ENCODE measurements at regions not wholly inside any gene's neighbourhood (a gene's known extent, or its start where the extent isn't known, plus 50 kb on each side); places are given as distances from the start of the nearest gene placed in this dataset.
"Not testable (repeated sequence)": the region's sequence is repeated elsewhere in the genome, so short reads cannot be mapped to it uniquely, and the experiment has no call there.

- DNase-seq, result no peak
These were observed 50.5 kb upstream of the ADGRG2 start for GRCh38 chrX:19172741-19173140.

DNA sequence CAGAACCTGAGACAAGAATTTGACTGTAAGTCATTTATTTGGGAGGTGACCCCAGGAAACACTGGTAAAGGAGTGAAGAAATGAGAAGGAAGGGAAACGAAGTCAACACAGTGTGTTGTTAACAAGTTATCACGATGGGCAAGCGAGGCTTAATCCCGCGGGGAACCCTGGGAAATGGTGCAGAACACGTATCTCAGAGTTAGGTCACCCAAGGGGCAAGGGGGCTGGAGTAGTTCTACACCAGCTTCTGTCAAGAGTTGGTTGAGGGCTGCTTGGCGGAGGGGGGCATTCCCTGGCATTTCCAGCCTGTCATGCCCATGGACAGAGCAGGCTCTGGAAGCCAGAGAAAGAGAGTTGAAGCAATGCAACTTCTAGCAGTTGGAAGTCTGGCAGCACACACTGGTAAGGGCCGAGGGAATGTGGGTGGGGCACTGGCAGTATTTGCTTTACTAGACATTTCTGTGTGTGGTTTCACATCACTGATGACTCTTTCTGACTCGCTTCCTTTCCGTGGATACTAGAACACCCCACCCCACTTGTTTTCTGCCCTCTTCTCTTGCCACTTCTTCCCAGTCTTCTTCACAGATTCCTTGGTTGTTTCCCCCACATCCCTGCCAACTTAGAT is 52.2 kb upstream of the ADGRG2 start:
- peak; percentile 14 for DNase-seq

DNA sequence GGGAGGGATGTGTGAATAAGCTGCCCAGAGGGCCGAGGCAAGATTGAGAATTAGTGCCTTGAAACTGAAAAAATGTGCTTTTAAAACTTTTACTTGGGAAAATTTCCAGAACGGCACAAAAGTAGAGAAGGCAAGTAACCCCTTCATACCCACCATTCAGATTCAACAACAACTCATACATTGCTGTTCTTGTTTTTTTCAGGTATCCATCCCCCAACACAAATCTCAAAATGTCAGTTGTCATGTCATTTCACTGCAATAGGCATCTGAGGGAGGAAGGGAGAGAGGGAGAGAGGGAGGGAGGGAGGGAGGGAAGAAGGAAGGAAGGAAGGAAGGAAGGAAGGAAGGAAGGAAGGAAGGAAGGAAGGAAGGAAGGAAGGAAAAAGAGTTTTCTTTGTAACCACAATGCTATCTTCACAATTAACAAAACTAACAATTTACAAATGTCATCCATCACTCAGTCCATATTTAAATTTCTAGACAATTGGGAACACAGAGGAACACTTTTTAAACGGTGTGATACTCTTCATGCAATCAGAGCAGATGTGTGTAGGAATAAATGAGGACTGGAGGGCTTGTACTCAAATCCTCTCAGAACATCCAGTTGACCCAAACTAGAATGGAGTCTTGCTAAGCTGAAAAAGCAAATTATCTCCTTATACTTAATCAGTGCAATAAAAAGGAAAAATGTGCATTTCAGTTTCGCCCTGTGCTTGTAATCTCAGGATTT is 54.8 kb upstream of the ADGRG2 start:
- DNase-seq, result no peak

DNA sequence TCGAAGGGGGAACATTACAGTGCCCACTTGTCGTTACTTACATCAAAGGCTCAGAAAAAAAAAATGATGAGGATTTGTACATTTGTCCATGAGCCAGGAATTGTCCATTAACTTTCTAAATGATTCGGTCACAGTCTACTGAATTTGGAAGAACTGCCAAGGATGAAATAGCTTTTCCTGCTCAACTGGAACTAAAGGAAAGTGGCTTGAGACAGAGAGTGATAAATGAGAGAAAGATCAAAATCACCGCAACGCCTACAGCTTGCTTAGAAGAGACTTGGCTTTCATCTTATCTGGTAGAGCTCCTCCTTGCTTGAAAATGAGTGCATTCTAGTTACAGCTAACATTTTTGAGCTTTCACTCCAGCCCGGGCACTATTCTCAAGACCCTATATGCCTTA is 55.5 kb upstream of the ADGRG2 start:
- DNase-seq, result no peak

GRCh38 chrX:19178402-19178801 is 56.1 kb upstream of the ADGRG2 start:
- no peak for DNase-seq

DNA sequence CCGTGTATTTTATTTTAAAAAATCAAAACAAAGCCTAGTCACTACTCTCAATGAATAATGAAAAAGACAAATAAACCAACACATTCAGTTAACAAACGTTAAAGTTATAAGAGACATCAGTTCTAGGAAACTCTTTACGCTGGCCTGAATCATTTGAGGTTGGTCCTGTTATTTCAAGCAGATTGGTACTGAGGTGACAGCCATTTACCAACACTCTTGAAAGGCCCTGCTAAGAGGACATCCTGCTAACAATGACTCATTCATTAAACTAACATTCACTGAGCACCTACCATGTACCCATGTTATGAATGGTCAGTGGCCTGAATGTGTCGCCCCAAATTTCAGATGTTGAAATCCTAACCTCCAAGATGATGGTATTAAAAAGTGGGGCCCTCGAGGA is 57.1 kb upstream of the ADGRG2 start:
- DNase-seq, result no peak

DNA sequence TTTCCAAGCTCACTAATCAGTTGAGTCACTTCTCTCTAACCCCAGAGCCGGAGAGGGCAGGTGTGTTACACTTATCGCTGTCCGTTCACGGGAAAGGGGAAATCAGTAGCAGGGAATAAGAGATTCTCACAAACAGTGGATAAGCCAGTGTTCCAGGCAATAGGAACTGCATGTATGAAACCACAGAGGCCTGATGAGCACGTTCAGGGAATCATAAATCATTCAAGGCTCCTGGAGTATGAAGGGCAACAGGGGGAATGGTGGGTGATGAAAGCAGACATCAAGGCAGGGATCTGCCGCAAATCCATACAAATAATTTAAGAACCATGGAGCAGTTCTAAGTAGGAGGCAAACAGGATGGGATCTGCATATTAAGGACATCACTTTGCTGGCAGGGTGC is 59.1 kb upstream of the ADGRG2 start:
- DNase-seq, result no peak

- DNase-seq, result no peak
These were observed 60.5 kb upstream of the ADGRG2 start for GRCh38 chrX:19182785-19183184.

GRCh38 chrX:19183761-19184477 is 61.7 kb upstream of the ADGRG2 start:
- no peak for DNase-seq

DNA sequence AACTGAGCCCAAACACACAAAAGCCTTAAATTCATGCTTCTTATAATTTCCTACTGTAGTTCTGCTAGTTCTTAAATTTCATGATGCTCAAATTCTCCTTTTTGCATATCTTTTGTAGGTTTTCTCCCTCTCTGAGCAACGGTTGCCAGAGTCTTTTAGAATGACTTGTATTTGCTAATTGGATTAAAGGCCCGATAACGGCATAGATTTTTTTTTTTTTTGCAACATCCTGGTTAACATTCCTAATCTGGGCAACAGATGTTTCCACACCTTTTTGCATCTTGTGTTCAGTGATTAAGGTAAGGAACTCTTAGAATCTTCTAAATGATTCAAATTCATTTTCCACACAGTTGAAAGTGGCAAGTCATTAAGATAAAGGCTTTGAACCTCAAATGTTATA is 66.3 kb upstream of the ADGRG2 start:
- DNase-seq, result no peak

- no peak for DNase-seq
These were observed 68.6 kb upstream of the ADGRG2 start for GRCh38 chrX:19190902-19191301.

GRCh38 chrX:19193565-19193964 is 71.3 kb upstream of the ADGRG2 start:
- DNase-seq, result no peak

DNA sequence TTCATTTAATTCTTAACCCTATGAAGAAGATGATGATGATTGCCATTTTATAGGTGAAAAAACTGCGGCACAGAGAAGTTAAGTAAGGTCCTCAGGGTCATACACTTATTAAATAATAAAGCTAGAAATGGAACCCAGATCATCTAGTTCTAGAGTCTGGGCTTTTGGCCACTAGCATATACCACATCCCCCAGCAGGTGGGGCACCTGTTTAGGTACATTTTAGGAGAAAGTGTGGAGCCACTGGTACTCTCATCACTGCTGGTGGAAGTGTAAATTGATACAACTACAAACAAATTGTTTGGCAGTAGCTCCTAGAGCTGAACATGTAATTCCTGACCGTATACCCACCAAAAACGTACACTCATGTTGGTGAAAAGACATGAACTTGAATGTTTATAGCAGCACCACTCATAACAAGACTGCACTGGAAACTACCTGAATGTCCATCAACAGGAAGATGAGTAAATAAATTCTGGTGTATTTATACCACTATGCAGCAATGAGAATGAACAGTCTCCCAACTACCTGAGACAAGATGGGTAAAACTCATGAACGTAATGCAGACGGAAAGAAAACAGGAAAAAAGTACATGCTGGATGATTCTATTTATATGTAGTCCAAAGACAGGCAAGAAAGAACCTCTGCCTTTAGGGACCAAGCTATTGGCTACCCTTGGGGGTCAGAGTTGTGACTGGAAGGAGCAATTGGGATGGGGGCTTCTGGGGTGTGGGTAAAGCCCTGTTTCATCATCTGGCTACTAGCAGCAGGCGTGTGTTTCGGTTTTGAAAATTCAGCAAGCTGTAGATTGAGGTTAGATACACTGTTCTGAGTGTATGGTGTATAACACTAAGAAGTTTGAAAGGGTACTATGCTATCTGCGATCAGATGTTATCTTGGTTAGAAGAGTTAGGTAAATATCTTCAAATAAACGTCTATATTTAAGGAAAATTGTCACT is 72.3 kb upstream of the ADGRG2 start:
- no peak for DNase-seq

DNA sequence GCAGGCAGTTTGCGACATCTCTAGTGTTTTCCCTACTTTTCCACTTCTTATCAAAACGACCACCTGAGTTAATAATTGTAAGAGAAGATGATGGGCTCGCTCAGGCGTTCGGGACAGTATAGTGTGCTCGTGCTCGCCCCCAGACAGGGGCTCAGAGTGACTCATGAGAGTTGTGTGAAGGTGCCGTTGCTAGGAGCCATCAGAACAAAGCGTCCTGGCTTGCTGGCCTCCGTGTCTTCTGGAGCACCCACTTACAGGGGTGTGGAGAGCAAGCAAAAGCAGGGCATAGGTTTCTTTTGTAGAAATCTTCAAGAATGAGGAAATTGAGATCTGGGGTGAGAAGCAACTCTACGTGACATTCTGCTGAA is 73.0 kb upstream of the ADGRG2 start:
- no peak for DNase-seq

DNA sequence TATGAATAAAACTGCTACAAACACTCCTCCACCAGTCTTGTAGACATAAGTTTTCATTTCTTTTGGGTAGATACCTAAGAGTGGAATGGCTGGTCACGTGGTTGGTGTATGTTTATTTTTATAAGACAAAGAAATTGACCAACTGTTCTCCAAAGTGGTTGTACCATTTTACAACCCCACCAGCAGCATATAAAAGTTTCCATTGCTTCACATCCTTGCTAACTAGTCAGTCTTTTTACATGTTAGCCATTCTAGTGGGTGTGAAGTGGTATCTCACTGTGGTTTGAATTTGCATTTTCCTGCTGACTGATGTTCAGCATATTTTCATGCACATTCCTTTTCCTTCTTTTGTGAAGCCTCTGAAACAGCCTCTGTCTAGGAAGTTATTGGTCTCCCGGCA is 76.2 kb upstream of the ADGRG2 start:
- no peak for DNase-seq

GRCh38 chrX:19202171-19202570 is 79.9 kb upstream of the ADGRG2 start:
- DNase-seq, result no peak

GRCh38 chrX:19204636-19205035 is 82.4 kb upstream of the ADGRG2 start:
- no peak for DNase-seq

DNA sequence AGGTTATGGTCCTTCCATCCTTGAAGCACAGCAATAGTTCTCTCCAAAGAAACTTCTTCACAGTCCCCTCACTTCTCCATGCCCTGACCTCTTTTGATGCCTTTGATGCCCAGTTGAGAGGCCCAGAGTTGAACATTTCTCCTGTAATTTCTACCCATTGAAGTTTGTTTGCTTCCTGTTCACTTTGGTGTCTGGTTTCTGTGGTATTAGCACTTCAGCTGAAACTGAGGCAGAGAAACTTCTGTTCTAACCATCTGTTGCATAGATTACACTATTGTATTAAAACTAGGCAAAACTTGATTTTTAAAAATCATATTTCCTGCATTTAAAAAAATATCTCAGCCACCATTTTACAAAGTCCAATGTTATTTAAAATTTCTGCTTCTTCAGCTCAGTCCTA is 89.8 kb upstream of the ADGRG2 start:
- DNase-seq, result no peak

- no peak for DNase-seq
These were observed 91.4 kb upstream of the ADGRG2 start for GRCh38 chrX:19213610-19214152.

GRCh38 chrX:19214311-19214710 is 92.0 kb upstream of the ADGRG2 start:
- no peak for DNase-seq

DNA sequence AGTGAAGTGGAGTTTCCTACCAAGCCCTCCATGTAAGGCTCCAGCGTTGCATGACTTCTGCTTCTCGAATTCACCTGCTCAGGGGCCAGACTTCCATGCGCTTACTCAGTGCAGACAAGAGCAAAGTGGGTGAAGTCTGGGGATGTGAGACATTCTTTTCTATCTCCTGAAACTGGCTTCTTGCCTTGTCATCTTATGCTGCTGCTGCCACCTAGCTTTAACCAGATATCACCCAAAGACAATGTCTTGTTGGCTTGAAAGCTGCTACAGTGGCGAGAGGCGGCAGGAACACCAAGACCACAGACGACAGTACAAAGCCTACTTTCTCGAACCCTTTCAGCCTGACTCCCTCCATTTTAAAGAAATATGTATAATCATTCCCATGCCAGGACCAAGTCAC is 103.6 kb upstream of the ADGRG2 start:
- DNase-seq, result peak; percentile 0

DNA sequence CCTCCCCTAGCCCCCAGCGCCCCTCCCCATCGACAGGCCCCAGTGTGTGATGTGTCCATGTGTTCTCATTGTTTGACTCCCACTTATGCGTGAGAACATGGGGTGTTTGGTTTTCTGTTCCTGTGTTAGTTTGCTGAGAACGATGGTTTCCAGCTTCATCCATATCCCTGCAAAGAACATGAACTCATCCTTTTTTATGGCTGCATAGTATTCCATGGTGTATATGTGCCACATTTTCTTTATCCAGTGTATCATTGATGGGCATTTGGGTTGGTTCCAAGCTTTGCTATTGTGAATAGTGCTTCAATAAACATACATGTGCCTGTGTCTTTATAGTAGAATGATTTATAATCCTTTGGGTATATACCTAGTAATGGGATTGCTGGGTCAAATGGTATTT is 107.6 kb upstream of the ADGRG2 start:
- DNase-seq, result not testable (repeated sequence)

- no peak for DNase-seq
These were observed 105.8 kb upstream of the PDHA1 start for GRCh38 chrX:19237901-19238300.

Measured in EL (cell line).